GM23248 (cell line): ENCODE measurements at regions not wholly inside any gene's neighbourhood (a gene's known extent, or its start where the extent isn't known, plus 50 kb on each side); places are given as distances from the start of the nearest gene placed in this dataset.

ENCODE experiments used
- DNase-seq: peaks from one replicate; pipeline ENCODE4 v3.0.0-alpha.2; 2015
- H2AFZ ChIP-seq: fragments of 200-600 bp; sonication (generic); 2 replicates; pipeline ENCODE4 v1.6.1; 2016; ENCODE audit warnings: antibody characterized with exemption
- H3F3A ChIP-seq: fragments of 200-600 bp; sonication (generic); 2 replicates; pipeline ENCODE4 v1.6.1; 2016; ENCODE audit warnings: mild to moderate bottlenecking, antibody characterized with exemption, mixed run types; ENCODE audit not compliant: insufficient read depth
- H3K27ac ChIP-seq: fragments of 200-600 bp; sonication (generic); 2 replicates; pipeline ENCODE4 v1.5.1; 2016; ENCODE audit warnings: mild to moderate bottlenecking
- H3K27me3 ChIP-seq: fragments of 200-600 bp; sonication (generic); replicated peaks from 2 replicates; pipeline ENCODE4 v1.6.1; 2016; ENCODE audit warnings: mild to moderate bottlenecking; ENCODE audit not compliant: insufficient read depth
- H3K36me3 ChIP-seq: fragments of 200-600 bp; sonication (generic); 2 replicates; pipeline ENCODE4 v1.6.1; 2016; ENCODE audit warnings: low read depth, mild to moderate bottlenecking
- H3K4me1 ChIP-seq: fragments of 200-600 bp; sonication (generic); 2 replicates; pipeline ENCODE4 v1.6.1; 2016; ENCODE audit warnings: mild to moderate bottlenecking; ENCODE audit not compliant: insufficient read depth
- H3K4me2 ChIP-seq: fragments of 200-600 bp; sonication (generic); one replicate; pipeline ENCODE4 v1.6.1; 2016; ENCODE audit warnings: mild to moderate bottlenecking; ENCODE audit not compliant: unreplicated experiment
- H3K4me3 ChIP-seq: fragments of 200-600 bp; sonication (generic); 2 replicates; pipeline ENCODE4 v1.5.1; 2016; ENCODE audit warnings: mild to moderate bottlenecking
- H3K79me2 ChIP-seq: fragments of 200-600 bp; sonication (generic); 2 replicates; pipeline ENCODE4 v1.6.1; 2016; ENCODE audit warnings: mild to moderate bottlenecking; ENCODE audit not compliant: insufficient read depth
- H3K9ac ChIP-seq: fragments of 200-600 bp; sonication (generic); 2 replicates; pipeline ENCODE4 v1.6.1; 2016; ENCODE audit warnings: mild to moderate bottlenecking
- H3K9me2 ChIP-seq: fragments of 200-600 bp; sonication (generic); 2 replicates; pipeline ENCODE4 v1.6.1; 2016; ENCODE audit warnings: mixed run types, mild to moderate bottlenecking, moderate library complexity; ENCODE audit not compliant: insufficient read depth
- H3K9me3 ChIP-seq: fragments of 200-600 bp; sonication (generic); one replicate; pipeline ENCODE4 v1.6.1; 2017; ENCODE audit warnings: low read depth
- H4K20me1 ChIP-seq: fragments of 200-600 bp; sonication (generic); 2 replicates; pipeline ENCODE4 v1.6.0; 2016; ENCODE audit not compliant: insufficient read depth
- EZH2 ChIP-seq: fragments of 200-600 bp; sonication (generic); IDR thresholded peaks from 2 replicates; pipeline ENCODE4 v1.6.1; 2018; ENCODE audit warnings: antibody characterized with exemption, mild to moderate bottlenecking; ENCODE audit not compliant: insufficient read depth, poor library complexity, severe bottlenecking
- EZH2phosphoT487 ChIP-seq: fragments of 200-600 bp; sonication (generic); IDR thresholded peaks from 2 replicates; pipeline ENCODE4 v1.6.1; 2018; ENCODE audit warnings: antibody characterized with exemption, moderate library complexity, mild to moderate bottlenecking, low read depth; ENCODE audit not compliant: insufficient read depth
- WGBS, 2 experiments: methylation state at CpG; one replicate each; pipeline ENCODE4 v1.1.6; 2015 to 2017; ENCODE audit warnings: low lambda C conversion rate in 2 of 2, low coverage in 1 of 2; ENCODE audit errors: missing lambda C conversion rate in 2 of 2; 5-methylcytosine and 5-hydroxymethylcytosine counted together
- in situ Hi-C: fragments of 300-500 bp; cut with MboI; formaldehyde crosslinking; loops from 2 replicates; pipeline ENCODE4 v1.15.0; 2020

DNA sequence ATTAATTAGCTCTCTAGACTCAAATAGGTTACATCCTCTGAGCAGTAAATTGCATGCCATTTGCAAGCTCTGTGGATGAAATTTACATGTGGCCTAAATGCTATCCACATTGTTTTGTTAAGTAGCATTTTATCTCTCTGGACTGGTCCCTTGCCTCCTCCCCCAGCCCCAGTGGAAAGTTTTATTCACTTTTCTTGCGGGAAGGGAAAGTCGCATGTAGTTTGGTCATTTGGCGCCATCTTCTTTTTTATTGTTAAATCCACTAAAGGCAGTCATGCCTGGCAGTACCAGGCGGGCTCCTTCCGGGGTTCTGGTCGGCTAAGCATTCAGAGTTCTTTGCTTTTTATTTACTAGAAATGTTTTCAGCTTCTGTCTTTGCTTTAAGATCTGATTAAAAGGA, 188.7 kb downstream of the TM9SF2 start:
- Histone ChIP-seq H3K27me3 (peaks cover 17% of the 10 kb centered on the region; the same call in 1 of the 2 replicates), H3K27ac (no peak overlapping the region), H3K9ac (no peak overlapping the region), H3K4me1 (0 out of 2 replicates have a peak, but pooled peaks cover 6% of the 10 kb centered on the region), H3K4me3 (no peak overlapping the region), H3K36me3 (no peaks in the 10 kb centered on the region), H3K4me2 (no peak overlapping the region), H3K9me3 (no peaks in the 10 kb centered on the region), H3F3A (no peaks in the 10 kb centered on the region), H4K20me1 (no peaks in the 10 kb centered on the region), H3K9me2 (no peaks in the 10 kb centered on the region), H3K79me2 (no peaks in the 10 kb centered on the region), H2AFZ (no peak overlapping the region)
- in situ Hi-C loops, result no loop called here
- no peak for DNase-seq
- 84 to 87% methylated on average over 6 of the region's 6 CpGs for WGBS, 2 experiments
- no peak for TF ChIP-seq EZH2
- TF ChIP-seq EZH2phosphoT487, result no peak

DNA sequence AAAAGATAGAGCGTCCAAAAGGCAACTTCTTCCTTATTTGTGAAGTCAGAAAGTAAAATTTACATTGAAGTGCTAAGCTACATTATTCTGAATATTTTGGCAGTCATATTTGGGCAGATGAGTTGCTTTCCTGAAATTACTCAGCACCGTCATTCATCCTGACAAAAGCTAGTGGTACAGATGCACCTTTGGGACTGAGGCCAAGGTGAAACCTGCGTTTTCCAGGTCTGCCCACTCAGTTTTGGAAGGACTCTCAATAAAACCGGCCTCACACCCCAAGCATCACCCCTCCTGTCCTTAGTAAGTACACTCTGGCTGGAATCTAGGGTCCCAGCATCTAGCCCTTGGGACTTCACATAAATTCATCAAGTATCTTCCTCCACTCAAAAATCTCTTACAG, 187.5 kb downstream of the TM9SF2 start:
- Histone ChIP-seq H3K9me2 (no peaks in the 10 kb centered on the region), H3F3A (no peaks in the 10 kb centered on the region), H3K36me3 (no peaks in the 10 kb centered on the region), H4K20me1 (no peaks in the 10 kb centered on the region), H3K9me3 (no peaks in the 10 kb centered on the region), H3K4me1 (0 out of 2 replicates have a peak, but pooled peaks cover 6% of the 10 kb centered on the region), H3K79me2 (no peaks in the 10 kb centered on the region), H3K4me3 (no peak overlapping the region), H3K4me2 (no peak overlapping the region), H3K9ac (no peak overlapping the region), H2AFZ (no peak overlapping the region), H3K27ac (no peak overlapping the region), H3K27me3 (peaks cover 17% of the 10 kb centered on the region; the same call in 1 of the 2 replicates)
- no peak for DNase-seq
- in situ Hi-C loops, result no loop called here
- WGBS, 2 experiments, result 34 to 36% methylated on average over 4 of the region's 4 CpGs
- TF ChIP-seq EZH2phosphoT487, result no peak
- TF ChIP-seq EZH2, result no peak

DNA sequence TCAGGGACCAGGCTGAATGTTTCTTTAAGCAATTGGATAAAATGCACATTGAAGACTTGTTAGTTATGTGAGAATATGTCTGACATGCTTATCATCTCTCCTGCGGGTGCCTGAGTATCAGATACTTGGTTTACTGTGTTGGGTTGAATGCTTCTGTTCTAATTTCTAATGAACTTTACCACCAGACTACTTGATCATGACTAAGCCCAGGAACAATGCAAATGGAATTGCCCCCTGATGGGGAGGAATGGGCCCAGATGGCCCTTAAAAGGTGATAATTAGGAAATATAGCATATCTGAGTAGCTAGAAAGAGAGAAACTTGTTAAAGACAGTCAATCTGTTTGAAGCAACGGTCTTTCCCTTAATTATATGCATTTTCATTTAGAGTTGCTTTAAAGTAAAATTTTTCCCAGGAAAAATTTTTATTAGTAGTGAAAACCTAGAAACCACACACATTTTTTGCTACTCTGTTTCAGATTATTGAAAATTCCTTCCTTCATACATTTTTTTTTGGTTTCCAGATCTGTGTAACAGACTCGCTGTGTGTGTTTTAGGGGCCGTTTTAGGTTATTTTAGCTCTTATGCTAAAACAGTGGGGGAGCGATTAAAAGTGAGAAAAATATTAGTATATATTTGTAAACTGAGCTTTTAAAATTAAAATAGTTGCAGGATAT, 186.6 kb downstream of the TM9SF2 start:
- no peak for DNase-seq
- H4K20me1 ChIP-seq, result no peaks in the 10 kb centered on the region
- H3F3A ChIP-seq, result no peaks in the 10 kb centered on the region
- 0 out of 2 replicates have a peak, but pooled peaks cover 6% of the 10 kb centered on the region for H3K4me1 ChIP-seq
- H3K27me3 ChIP-seq, result peaks cover 17% of the 10 kb centered on the region; the same call in 1 of the 2 replicates
- H3K4me2 ChIP-seq, result no peak overlapping the region
- H3K9me3 ChIP-seq, result no peaks in the 10 kb centered on the region
- no peaks in the 10 kb centered on the region for H3K36me3 ChIP-seq
- TF ChIP-seq EZH2phosphoT487 (no peak), EZH2 (no peak)
- no peak overlapping the region for H2AFZ ChIP-seq
- no peaks in the 10 kb centered on the region for H3K9me2 ChIP-seq
- no peak overlapping the region for H3K27ac ChIP-seq
- no peaks in the 10 kb centered on the region for H3K79me2 ChIP-seq
- 75 to 77% methylated on average over 5 of the region's 5 CpGs for WGBS, 2 experiments
- no peak overlapping the region for H3K9ac ChIP-seq
- H3K4me3 ChIP-seq, result no peak overlapping the region
- in situ Hi-C loops, result no loop called here

DNA sequence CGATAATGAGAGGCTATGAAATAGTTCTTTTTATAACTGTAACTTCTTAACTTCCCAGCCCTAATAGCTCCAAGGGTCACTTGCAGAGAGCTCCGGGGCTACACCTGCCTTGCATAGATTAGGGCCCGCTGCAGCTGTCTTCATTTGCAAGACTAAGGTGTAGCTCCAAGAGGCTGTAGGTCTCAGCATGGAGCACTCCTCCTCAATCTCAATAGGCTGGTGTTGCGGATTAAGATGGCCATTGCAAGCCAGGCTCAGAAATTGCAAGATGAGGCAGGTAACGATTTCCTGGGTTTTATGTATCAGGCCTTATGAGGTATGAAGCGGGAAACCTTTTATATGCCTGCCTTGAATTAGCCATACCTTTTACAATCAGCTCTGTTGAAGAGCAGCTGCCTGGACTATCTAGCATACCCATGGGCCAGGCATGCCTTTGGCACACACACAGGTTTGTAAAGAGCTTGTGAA, 185.7 kb downstream of the TM9SF2 start:
- TF ChIP-seq EZH2phosphoT487 (no peak), EZH2 (no peak)
- Histone ChIP-seq H3K27me3 (peaks cover 17% of the 10 kb centered on the region; the same call in 1 of the 2 replicates), H3F3A (no peaks in the 10 kb centered on the region), H3K27ac (no peak overlapping the region), H3K9me2 (no peaks in the 10 kb centered on the region), H2AFZ (no peak overlapping the region), H3K79me2 (no peaks in the 10 kb centered on the region), H3K36me3 (no peaks in the 10 kb centered on the region), H4K20me1 (no peaks in the 10 kb centered on the region), H3K4me3 (no peak overlapping the region), H3K9ac (no peak overlapping the region), H3K4me2 (no peak overlapping the region), H3K9me3 (no peaks in the 10 kb centered on the region), H3K4me1 (0 out of 2 replicates have a peak, but pooled peaks cover 6% of the 10 kb centered on the region)
- no peak for DNase-seq
- WGBS, 2 experiments, result 81 to 83% methylated on average over 6 of the region's 6 CpGs
- in situ Hi-C loops, result no loop called here
